ENCODE measurements at regions not wholly inside any gene's neighbourhood (a gene's known extent, or its start where the extent isn't known, plus 50 kb on each side); places are given as distances from the start of the nearest gene placed in this dataset.

GRCh38 chr2:213220967-213221603, 63.2 kb upstream of the SPAG16 start:
- TF ChIP-seq EZH2phosphoT487 (IDR thresholded peaks at IDR 0.05; ENCODE audit: borderline replicate concordance): no peak
- TF ChIP-seq CTCF (conservative IDR thresholded peaks at IDR 0.05; ENCODE audit: low read length): peak; percentile 27

Data from Loucy (cell line).